CD4-positive, alpha-beta T cell treated with Interleukin-21 for 1 hour (primary cell): ENCODE measurements at regions not wholly inside any gene's neighbourhood (a gene's known extent, or its start where the extent isn't known, plus 50 kb on each side); places are given as distances from the start of the nearest gene placed in this dataset.
"Not testable (repeated sequence)": the region's sequence is repeated elsewhere in the genome, so short reads cannot be mapped to it uniquely, and the experiment has no call there.

Experiments
- DNase-seq: peaks from one replicate; pipeline ENCODE4 v3.0.0-alpha.2; 2020

DNA sequence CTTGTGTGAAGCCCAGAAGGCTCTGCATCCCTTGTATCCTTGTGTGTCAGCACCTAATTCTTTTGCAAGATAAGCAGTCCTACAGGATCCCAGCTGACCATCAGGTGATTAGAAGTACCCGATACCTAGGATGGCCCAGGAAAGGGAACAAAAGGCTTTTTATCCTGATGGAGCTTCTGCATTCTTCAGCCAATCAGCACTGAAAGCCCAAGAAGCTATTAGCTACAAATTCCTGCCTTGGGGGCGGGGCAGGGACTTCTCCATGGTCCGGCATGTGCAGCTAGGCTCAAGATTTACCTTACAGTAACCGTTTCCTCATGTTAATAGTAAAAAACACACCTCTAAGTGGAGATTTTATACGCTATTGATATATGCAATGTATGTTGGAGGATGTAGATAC, 264.6 kb upstream of the THUMPD2 start:
- no peak for DNase-seq

DNA sequence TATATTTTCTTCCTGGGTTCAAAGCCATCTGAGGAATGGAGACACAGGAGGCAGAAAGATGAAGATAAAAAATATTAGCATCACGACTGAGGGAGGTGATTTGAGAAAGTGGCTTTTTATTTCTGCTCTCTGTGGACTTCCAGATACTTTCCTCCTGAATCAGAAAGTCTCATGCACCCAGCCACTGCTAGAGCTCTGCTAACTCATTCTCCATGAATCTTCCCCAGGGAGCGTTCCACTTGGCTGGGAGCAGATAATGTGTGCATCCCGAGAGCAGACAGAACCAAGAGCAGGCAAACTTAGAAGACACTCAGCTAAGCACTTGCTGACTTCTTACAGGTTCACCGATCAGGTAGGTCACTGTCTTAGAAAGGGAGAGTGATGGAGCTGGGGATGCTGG, 264.1 kb upstream of the THUMPD2 start:
- no peak for DNase-seq

DNA sequence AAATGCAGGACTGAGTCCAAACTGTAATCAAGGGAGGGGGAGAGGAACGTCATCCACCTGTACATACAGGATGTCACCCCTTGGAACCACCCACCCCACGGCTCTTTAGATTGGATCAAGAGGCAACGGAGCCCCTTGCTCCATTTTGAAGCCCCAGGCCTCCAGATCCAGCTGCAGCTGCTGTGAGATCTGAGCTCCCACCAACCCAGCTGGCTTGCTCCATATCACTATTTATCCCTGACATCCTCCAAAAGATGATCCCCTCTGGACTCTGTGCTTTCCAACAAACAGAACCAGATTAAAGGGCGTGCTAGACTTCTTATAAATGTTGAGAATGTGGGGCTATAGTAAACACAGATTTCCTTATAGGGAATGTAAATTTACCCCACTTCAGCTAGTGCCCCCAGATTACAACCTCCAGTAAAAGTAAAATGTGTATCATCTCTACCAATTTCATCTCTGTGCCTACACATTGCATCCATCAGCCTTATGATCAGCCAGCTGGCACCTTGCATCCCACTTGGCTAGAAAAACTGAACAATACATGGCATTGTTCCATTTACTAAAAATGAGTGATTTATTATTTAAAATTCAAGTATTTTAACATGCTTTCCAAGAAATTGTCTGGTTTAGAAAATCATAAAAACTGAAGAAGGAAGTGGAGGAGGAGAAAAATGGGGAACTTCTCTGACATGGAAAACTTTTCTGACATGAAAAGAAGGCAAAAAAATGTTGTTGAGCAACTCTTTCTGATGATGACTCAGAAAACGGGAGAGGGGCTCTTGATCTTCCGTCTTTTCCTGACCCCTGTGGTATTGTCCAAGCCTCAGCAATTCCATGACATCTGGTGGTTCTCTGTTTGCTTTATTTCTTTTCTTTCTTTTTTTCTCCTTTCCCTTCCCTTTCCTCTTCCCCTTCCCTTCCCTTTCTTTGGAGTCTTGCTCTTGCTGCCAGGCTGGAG, 262.6 kb upstream of the THUMPD2 start:
- no peak for DNase-seq

DNA sequence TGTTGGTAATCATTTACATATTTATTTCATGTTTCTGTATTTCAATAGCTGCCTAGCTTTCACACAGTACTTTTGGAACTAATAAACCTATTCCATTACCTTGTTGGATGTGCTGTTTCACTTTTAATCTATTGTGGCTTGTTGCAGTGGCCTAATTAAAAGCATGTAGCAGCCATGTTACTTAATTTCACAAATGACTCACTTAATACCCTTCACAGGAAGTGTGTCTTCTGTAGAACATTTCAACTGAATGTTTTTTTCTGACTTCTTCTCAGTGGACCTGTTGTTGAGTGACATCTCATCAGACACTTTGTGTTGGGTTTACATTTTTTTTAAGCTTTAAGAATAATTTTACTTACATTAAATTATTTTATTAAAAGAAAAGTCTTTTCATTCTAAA, 260.5 kb upstream of the THUMPD2 start:
- DNase-seq, result no peak

DNA sequence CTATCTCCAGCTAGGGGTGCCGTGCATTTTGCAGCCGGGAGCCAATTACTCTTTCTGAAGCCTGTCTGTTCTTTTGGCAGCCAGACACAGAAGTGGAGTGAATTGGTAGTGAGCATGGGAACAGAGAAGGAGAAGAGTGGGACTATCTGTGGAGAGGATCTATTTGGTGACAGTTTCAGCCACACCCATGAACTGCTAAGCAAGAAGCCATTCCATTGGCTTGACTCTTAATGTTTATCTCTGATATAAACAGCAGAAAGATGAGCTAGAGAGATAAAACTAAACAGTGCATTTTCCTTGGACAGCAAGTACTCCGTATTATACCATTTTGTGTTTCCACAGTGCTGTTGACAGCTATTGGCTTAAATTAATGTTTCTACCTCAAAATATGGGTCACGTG, 259.6 kb upstream of the THUMPD2 start:
- no peak for DNase-seq

DNA sequence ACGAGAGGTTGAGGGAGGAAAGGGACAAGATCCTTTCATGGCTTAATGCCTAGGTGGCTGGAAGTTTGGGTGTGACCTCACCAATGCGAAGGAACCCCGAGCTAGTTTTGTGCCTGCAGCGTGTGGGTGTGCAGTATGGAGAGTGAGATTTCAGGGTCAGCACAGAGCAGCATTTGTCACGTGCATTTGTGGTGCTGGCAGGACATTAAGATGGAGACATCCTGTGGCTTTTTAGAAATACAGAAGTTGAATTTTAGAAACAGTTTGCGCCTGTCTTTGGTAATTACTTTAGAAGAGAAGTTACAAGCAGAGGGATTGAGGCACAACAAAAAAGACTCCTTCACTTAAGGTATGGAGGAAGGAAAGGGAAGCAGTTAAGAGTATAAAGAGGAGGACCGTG, 258.2 kb upstream of the THUMPD2 start:
- no peak for DNase-seq

DNA sequence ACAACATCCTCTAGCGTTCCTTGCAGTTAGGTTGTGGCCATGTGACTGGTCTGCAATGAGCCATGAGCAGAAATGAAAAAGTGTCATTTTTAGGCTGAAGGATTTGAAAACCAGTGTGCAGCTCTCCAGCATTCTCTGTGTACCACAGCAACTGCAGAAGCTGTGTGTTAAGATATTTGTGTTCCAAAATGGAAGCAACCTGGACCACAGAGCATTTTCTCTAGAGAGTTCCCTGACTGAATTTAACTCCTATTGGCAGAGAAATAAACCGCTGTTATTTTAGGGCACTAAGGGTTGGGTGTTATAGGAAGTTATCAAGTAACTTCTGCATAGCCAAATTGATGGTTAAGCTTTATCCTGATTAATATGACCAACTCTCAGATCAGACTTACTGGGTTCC, 257.2 kb upstream of the THUMPD2 start:
- no peak for DNase-seq

GRCh38 chr2:40034801-40035200, 255.7 kb upstream of the THUMPD2 start:
- DNase-seq, result no peak

DNA sequence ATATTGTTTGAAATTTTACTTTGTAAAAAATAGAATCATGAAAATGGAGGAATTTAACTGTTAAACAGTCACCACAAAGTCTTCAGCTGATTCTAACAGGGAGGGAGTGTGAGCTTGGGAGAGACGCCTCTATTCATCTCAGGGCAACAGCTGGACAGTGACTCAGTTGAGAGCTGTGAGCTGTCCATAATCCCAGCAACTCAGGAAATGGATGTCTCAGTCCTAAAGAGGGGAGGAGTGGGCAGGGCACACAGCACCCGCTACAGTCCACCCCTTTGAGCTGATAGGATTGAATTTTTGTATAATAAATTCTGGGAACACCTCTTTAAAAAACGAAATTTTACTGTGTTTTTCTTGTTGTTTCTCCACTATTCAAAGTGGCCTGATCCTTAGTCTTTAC, 255.1 kb upstream of the THUMPD2 start:
- DNase-seq, result no peak

GRCh38 chr2:40033781-40034180, 254.7 kb upstream of the THUMPD2 start:
- no peak for DNase-seq

DNA sequence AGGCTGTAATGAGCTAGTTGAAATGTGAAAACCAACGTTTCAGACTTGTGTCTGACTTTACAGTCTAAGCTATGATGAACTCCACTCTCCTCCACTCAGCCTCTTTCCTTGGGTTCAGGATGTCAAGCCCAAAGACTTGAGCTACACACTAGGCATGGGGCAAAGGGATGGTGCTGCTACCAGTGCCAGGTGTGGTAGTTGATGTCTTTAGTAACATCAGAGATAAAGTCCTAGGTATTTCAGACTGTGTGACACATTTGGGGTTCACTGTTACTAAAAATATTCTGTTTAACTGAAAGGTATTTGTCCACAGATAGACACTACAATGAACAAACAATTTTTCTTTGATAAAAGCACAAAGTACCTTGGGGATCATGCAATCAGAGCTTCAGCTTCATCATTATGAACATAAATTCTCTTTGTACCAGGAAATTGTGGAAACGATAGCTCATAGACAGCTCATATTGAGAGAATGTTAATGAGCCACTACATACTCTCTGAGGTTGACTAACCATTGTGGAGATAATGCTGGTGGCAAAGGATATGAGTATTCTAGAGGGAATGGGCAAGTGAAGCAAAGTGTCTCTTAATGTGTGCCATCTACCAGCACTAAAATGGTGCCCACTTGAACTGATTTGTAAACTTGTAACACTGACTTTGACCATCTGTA, 253.7 kb upstream of the THUMPD2 start:
- DNase-seq, result no peak

DNA sequence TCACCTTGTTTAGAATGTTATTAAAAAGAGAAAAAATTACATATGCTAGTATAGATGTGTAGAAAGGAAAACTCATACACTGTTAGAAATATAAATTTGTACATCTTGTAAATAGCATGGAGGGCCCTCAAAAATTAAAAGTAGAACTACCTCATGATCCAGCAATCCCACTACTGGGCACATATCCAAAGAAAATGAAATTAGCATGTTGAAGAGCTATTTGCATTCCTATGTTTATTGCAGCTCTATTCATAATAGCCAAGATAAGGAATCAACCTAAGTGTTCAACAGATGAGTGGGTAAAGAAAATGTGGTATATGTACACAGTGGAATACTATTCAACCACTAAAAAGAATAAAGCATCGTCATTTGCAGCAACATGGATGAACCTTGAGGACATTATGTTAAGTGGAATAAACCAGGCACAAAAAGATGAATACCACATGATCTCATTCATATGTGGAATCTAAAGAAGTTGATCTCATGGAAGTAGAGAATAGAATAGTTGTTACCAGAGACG, 251.5 kb upstream of the THUMPD2 start:
- DNase-seq, result no peak

- DNase-seq, result no peak
These were observed 249.9 kb upstream of the THUMPD2 start for GRCh38 chr2:40028792-40029488.

- no peak for DNase-seq
These were observed 248.9 kb upstream of the THUMPD2 start for GRCh38 chr2:40027968-40028367.

GRCh38 chr2:40025276-40025675, 246.2 kb upstream of the THUMPD2 start:
- not testable (repeated sequence) for DNase-seq

GRCh38 chr2:40020997-40021396, 241.9 kb upstream of the THUMPD2 start:
- DNase-seq, result no peak

DNA sequence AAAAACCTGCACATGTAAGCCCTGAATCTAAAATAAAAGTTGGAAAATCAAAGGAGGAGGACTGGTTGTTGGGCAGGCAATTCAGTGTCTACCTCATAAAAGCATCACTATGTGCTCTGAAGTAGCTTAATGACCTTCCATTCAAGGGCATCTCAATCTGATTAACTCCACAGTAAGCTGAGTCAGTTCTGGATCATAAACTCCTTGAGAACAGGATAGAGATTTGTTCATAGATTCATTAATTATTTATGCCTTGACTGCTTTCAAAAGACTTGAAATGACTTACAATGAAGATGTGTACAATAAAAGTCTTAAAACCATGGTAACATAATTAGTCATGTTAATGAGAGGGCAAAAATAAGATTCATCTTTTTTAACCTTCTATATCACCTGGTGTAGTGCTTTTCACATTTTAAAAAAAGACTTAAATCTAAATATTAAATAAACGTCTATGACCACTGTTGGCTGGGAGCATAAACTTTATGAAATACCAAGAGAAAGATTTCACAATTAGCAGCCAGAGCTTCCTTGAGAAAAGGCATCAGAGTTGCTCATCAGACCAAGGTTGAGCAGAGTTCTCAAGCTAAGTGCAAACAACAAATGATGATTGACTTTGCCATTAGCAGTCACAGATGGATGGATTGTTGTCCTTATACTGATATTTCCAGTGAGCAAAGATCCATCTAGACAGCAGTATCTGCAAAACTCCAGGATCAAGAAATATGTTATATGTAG, 237.3 kb upstream of the THUMPD2 start:
- DNase-seq, result no peak

- DNase-seq, result not testable (repeated sequence)
These were observed 234.9 kb upstream of the THUMPD2 start for GRCh38 chr2:40013962-40014361.

DNA sequence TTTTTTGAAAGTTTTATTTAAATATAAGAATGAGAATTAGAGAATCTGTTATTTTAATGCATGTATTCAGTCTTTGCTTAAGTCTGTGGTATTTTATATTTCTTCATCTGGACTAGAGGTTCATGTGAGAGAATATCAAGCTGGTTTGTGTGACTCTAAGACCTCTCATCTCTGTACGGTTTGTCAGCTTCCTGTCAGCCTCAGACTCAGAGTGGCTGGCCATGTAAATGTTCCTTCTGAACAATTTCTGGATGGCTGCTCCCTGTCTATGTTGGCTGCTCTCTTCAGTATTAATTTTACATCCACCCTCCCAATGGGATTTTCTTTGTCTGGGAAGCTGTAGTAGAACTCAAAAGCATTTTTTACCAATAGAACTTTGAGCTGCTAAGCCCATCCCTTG, 225.3 kb upstream of the THUMPD2 start:
- no peak for DNase-seq

DNA sequence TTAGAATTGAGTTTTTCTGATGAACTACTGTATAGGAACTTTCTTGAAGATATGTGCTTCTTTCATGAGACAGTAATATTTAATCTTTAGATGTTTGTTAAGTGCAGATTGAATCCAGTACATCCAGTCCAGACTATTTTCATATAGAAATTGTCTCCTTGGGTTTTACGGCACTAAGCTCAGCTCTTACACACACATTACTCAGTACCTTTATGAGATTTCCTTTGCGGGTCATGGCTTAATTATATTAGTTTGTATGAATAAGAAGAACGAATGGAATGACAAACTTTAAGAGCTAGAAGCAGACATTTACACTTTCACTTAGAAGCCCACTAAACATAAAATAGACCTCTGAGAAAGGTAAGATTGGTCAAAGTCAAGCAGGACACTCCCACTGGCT, 223.3 kb upstream of the THUMPD2 start:
- DNase-seq, result no peak

DNA sequence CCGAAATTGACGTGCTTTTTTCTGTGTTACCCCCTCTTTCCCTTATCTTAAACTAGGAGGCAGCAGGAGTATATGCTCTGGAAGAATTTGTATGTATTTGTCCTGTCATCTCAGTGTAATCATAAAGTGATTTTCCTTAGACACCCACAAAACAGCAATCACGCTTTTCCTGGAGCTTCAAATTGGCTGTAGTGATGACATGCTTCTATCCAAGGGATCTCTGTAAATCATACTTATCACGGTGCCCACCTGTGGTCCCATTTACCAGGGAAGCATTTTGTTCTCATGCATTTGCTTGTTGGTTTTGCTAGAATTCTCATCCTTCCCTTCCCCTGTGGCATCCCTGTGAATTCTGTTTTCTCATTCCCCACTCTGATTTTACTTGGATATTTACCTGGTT, 220.8 kb upstream of the THUMPD2 start:
- no peak for DNase-seq

GRCh38 chr2:39998617-39999016, 219.6 kb upstream of the THUMPD2 start:
- no peak for DNase-seq

DNA sequence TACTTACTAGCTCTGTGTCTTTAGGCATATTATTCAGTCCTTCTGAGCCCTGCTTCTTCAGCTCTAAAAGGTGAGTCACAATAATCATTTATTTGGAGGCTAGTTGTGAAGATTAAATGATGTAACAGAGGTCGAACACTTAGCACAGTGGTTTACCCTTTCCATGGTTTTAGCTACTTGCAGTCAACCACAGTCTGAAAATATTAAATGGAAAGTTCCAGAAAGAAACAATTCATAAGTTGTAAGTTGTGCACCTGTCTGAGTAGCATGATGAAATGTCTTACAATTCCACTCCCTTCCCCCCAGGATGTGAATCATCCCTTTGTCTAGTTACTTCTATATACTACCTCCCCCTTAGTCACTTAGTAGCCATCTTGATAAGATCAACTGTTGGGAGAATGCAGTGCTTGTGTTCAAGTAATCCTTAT, 217.6 kb upstream of the THUMPD2 start:
- DNase-seq, result no peak
